ENCODE measurements at regions not wholly inside any gene's neighbourhood (a gene's known extent, or its start where the extent isn't known, plus 50 kb on each side); places are given as distances from the start of the nearest gene placed in this dataset.
"Not testable (repeated sequence)": the region's sequence is repeated elsewhere in the genome, so short reads cannot be mapped to it uniquely, and the experiment has no call there.

GRCh38 chr5:87188391-87188790, 79.3 kb upstream of the RASA1 start:
- H3K4me3 Mint-ChIP-seq: no peak overlapping the region
- H3K27me3 Mint-ChIP-seq: no peaks in the 10 kb centered on the region
- peaks cover 8% of the 10 kb centered on the region for H3K4me1 Mint-ChIP-seq (ENCODE audit: low read depth)
- no peaks in the 10 kb centered on the region for H3K36me3 Mint-ChIP-seq
- no peak overlapping the region for H3K27ac Mint-ChIP-seq
- H3K9me3 Mint-ChIP-seq (ENCODE audit: low read depth): no peaks in the 10 kb centered on the region

DNA sequence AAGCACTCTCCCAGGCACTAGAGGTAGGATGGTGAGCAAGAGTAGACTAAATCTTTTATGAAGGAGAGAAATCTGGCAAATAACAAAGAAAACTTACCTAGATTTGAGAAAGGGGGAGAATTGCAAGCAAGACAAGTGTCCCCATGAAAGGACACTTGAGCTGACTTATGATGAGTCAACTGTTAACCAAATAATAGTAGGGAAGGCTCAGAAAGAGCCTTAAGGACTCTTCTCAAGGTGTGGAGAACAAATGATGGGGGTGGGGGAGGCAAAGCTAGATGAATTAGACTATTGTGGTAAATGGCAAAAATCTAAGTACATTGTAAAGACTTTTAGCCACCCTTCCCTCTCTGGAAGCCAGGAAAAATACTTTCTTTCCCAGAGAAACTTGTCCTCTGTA, 77.6 kb upstream of the RASA1 start:
- Mint-ChIP-seq H3K36me3 (no peaks in the 10 kb centered on the region), H3K9me3 (ENCODE audit: low read depth) (no peaks in the 10 kb centered on the region), H3K4me3 (no peak overlapping the region), H3K4me1 (ENCODE audit: low read depth) (peaks cover 14% of the 10 kb centered on the region), H3K27ac (no peak overlapping the region), H3K27me3 (no peaks in the 10 kb centered on the region)

DNA sequence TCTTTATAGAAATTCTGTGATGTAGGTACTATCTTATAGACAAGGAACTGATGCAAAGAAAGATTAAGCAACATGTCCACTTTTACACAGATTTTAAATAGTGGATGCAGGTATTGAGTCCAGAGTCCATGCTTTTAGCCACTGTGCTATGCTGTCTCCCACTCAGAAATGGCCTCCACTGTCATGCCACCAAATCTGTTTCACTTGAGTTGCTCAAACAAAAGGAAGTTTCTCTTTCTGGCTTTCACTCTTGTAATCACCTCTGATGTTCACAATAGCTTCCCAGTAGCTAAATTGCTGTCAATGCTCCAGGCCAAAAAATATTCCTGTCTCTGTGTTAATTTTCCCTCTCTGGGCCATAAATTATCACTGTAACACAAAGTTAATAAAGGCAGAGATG, 77.0 kb upstream of the RASA1 start:
- Mint-ChIP-seq H3K27me3 (no peaks in the 10 kb centered on the region), H3K36me3 (no peaks in the 10 kb centered on the region), H3K4me1 (ENCODE audit: low read depth) (peaks cover 20% of the 10 kb centered on the region), H3K27ac (no peak overlapping the region), H3K9me3 (ENCODE audit: low read depth) (no peaks in the 10 kb centered on the region), H3K4me3 (no peak overlapping the region)

DNA sequence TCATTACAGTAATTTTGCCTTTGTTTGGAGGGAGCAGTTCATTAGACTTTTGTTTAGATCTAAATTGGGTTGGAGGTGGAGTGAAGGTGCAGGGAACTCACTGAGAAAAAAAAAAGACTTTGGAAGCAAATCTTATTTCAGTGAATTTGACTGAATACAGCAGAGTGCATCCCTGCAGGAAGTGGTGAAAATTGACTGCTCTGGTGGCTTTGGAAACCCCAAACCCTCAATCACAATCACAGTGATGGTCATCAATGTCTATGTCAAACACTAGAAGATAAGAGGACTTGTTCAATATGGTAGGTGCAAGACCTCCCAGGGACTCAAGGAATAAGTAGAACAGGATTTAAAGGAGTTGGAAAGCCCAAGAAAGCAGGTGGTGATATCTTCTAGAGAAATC, 76.0 kb upstream of the RASA1 start:
- no peaks in the 10 kb centered on the region for H3K36me3 Mint-ChIP-seq

DNA sequence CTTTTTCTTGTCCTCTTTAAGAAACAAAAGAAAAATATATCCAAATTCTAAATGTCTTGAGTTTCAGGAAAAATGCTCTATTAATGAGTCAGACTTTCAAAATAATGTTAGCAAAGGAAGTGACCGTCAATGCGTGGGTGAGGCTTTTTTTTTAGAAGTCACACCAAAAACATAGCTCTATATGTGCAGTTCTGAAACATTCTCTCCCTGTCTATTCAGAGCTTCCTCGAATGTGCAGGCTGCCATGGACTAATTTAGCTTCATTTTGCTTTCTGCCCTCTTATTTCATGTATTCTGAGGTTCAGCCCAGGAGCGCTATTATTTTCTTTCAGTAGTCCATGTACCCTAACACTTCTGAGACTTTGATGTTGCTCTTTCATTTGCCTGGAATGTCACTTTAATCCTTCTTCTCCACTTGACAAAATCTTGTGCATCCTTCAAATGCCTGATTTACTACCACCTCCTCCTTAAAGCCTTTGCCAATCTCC, 72.5 kb upstream of the RASA1 start:
- no peaks in the 10 kb centered on the region for H3K9me3 Mint-ChIP-seq (ENCODE audit: low read depth)
- H3K27me3 Mint-ChIP-seq: no peaks in the 10 kb centered on the region
- peak overlapping the region; percentile 69 for H3K27ac Mint-ChIP-seq
- H3K4me1 Mint-ChIP-seq (ENCODE audit: low read depth): peaks cover 21% of the 10 kb centered on the region
- peak overlapping the region; percentile 6 for H3K4me3 Mint-ChIP-seq
- peaks cover 2% of the 10 kb centered on the region for H3K36me3 Mint-ChIP-seq

More for the DNA sequence above, 76.0 kb upstream of the RASA1 start:
- H3K4me3 Mint-ChIP-seq: no peak overlapping the region
- peaks cover 21% of the 10 kb centered on the region for H3K4me1 Mint-ChIP-seq (ENCODE audit: low read depth)
- no peak overlapping the region for H3K27ac Mint-ChIP-seq
- H3K27me3 Mint-ChIP-seq: no peaks in the 10 kb centered on the region
- no peaks in the 10 kb centered on the region for H3K9me3 Mint-ChIP-seq (ENCODE audit: low read depth)

DNA sequence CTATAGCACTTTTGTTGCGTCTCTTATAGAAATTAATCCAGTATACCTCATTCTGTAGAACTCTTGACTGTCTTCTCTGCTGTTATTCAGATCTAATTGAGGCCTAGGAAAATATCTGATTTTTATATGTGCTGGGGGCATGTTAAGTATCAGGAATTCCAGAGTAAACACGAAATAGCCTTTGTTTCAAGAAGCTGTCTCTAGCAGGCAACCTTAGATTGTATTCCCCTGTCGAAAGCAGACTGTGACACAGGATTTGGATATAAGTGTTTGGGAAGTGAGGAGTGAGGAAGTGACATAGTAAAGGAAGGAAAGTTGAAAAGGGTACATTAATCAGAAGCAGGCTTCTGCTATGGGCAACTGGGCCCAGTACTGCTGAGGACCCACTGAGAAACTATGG, 72.1 kb upstream of the RASA1 start:
- peak overlapping the region; percentile 5 for H3K4me3 Mint-ChIP-seq
- peaks cover 21% of the 10 kb centered on the region for H3K4me1 Mint-ChIP-seq (ENCODE audit: low read depth)
- H3K27ac Mint-ChIP-seq: peak overlapping the region; percentile 9
- H3K36me3 Mint-ChIP-seq: peaks cover 2% of the 10 kb centered on the region
- no peaks in the 10 kb centered on the region for H3K27me3 Mint-ChIP-seq
- no peaks in the 10 kb centered on the region for H3K9me3 Mint-ChIP-seq (ENCODE audit: low read depth)

DNA sequence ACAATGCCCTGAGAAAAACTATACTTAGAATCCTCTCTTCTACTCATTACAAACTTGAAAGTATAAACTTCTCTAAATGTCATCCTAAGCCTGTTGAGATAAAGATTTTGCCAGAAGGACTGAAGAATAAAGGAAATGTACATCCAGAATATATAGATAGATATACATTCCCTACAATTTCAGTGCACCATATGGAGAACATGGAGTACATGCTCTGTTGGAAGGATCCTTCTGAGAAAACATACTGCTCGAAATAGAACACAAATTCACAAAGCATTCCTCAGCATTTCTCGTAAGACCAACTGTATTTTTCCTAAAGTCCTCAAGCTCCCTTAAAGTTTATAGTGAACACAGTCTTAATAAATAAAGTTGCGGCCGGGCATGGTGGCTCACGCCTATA, 69.7 kb upstream of the RASA1 start:
- Mint-ChIP-seq H3K4me3 (no peak overlapping the region), H3K27ac (no peak overlapping the region), H3K9me3 (ENCODE audit: low read depth) (no peaks in the 10 kb centered on the region), H3K36me3 (peaks cover 2% of the 10 kb centered on the region), H3K4me1 (ENCODE audit: low read depth) (peaks cover 17% of the 10 kb centered on the region), H3K27me3 (no peaks in the 10 kb centered on the region)

DNA sequence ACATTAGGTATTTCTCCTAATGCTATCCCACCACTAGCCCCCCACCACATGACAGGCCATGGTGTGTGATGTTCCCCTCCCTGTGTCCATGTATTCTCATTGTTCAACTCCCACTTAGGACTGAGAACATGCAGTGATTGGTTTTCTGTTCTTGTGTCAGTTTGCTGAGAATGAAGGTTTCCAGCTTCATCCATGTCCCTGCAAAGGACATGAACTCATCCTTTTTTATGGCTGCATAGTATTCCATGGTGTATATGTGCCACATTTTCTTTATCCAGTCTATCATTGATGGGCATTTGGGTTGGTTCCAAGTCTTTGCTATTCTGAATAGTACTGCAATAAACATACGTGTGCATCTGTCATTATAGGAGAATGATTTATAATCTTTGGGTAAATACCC, 68.4 kb upstream of the RASA1 start:
- H3K36me3 Mint-ChIP-seq; H3K4me3 Mint-ChIP-seq; H3K9me3 Mint-ChIP-seq (ENCODE audit: low read depth); H3K27ac Mint-ChIP-seq; H3K27me3 Mint-ChIP-seq: not testable (repeated sequence)
- peaks cover 13% of the 10 kb centered on the region for H3K4me1 Mint-ChIP-seq (ENCODE audit: low read depth)

DNA sequence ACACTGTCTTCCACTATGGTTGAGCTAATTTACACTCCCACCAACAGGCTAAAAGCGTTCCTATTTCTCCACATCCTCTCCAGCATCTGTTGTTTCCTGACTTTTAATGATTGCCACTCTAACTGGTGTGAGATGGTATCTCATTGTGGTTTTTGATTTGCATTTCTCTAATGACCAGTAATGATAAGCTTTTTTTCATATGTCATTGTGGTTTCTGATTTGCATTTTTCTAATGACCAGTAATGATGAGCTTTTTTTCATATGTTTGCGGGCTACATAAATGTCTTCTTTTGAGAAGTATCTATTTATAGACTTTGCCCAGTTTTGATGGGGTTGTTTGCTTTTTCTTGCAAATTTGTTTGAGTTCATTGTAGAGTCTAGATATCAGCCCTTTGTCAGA, 68.0 kb upstream of the RASA1 start:
- not testable (repeated sequence) for H3K36me3 Mint-ChIP-seq; H3K9me3 Mint-ChIP-seq (ENCODE audit: low read depth); H3K27ac Mint-ChIP-seq; H3K4me3 Mint-ChIP-seq; H3K27me3 Mint-ChIP-seq
- peaks cover 11% of the 10 kb centered on the region for H3K4me1 Mint-ChIP-seq (ENCODE audit: low read depth)

- H3K27me3 Mint-ChIP-seq: no peaks in the 10 kb centered on the region
- peaks cover 7% of the 10 kb centered on the region for H3K4me1 Mint-ChIP-seq (ENCODE audit: low read depth)
Measured at GRCh38 chr5:87210076-87210475, 57.6 kb upstream of the RASA1 start.

GRCh38 chr5:87210743-87211142, 56.9 kb upstream of the RASA1 start:
- Mint-ChIP-seq H3K4me3 (no peak overlapping the region), H3K4me1 (ENCODE audit: low read depth) (peaks cover 7% of the 10 kb centered on the region), H3K36me3 (peaks cover 2% of the 10 kb centered on the region), H3K27me3 (no peaks in the 10 kb centered on the region), H3K9me3 (ENCODE audit: low read depth) (no peaks in the 10 kb centered on the region), H3K27ac (no peak overlapping the region)

More at GRCh38 chr5:87210076-87210475, 57.6 kb upstream of the RASA1 start:
- H3K36me3 Mint-ChIP-seq: peaks cover 2% of the 10 kb centered on the region
- no peak overlapping the region for H3K4me3 Mint-ChIP-seq
- H3K27ac Mint-ChIP-seq: no peak overlapping the region
- no peaks in the 10 kb centered on the region for H3K9me3 Mint-ChIP-seq (ENCODE audit: low read depth)

DNA sequence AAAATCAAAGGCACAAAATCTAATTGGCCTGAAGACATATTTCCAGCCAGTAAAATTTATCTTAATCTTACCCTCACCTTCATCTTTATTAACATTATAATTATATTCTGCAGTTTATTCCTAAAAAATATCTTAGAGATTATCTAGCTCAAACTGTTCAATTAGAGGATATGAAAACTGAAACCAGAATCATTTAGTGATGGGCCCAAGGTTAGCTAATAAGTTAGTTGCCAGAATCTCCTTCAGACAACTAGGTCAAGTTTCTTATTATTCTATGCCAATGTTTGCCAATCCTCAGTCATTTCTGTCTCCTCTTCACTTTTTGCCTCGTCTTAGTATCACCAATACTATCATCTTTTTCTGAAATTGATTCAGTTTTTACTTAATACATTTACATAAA, 56.0 kb upstream of the RASA1 start:
- no peak overlapping the region for H3K27ac Mint-ChIP-seq
- no peak overlapping the region for H3K4me3 Mint-ChIP-seq
- peaks cover 2% of the 10 kb centered on the region for H3K36me3 Mint-ChIP-seq
- H3K4me1 Mint-ChIP-seq (ENCODE audit: low read depth): peaks cover 7% of the 10 kb centered on the region
- no peaks in the 10 kb centered on the region for H3K9me3 Mint-ChIP-seq (ENCODE audit: low read depth)
- H3K27me3 Mint-ChIP-seq: no peaks in the 10 kb centered on the region

- not testable (repeated sequence) for H3K4me1 Mint-ChIP-seq (ENCODE audit: low read depth); H3K27me3 Mint-ChIP-seq; H3K4me3 Mint-ChIP-seq; H3K27ac Mint-ChIP-seq; H3K36me3 Mint-ChIP-seq; H3K9me3 Mint-ChIP-seq (ENCODE audit: low read depth)
Measured at GRCh38 chr5:87212183-87212582, 55.5 kb upstream of the RASA1 start.

GRCh38 chr5:87217480-87217879, 50.2 kb upstream of the RASA1 start:
- not testable (repeated sequence) for H3K4me3 Mint-ChIP-seq; H3K27me3 Mint-ChIP-seq; H3K36me3 Mint-ChIP-seq; H3K27ac Mint-ChIP-seq; H3K4me1 Mint-ChIP-seq (ENCODE audit: low read depth); H3K9me3 Mint-ChIP-seq (ENCODE audit: low read depth)
